ENCODE measurements at regions not wholly inside any gene's neighbourhood (a gene's known extent, or its start where the extent isn't known, plus 50 kb on each side); places are given as distances from the start of the nearest gene placed in this dataset.
"Not testable (repeated sequence)": the region's sequence is repeated elsewhere in the genome, so short reads cannot be mapped to it uniquely, and the experiment has no call there.

DNA sequence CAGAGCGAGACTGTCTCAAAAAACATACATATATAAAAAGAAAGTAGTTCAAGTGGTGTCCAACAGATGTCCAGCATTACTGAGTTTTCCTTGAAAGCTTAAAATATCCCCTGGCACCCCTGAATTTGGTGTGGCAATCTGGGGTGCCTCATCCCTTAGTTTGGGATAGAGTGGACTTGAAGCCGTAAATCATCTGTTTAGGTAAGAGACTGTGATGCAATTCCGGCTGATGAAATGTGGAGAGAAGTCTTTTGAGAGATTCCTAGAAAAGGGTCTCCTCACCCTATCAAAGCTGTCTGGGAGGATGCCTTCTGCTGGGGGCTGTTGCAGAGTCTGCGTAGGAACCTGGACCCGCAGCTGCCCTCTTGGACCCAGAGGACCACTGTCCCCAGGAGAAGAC lies 408.0 kb downstream of the RPS24 start:
- ChIA-PET CTCF (no interaction called here), POLR2A (no interaction called here)
- Mint-ChIP-seq H3K4me3 (ENCODE audit: unreplicated experiment) (no peak overlapping the region), H3K9me3 (ENCODE audit: unreplicated experiment) (no peaks in the 10 kb centered on the region), H3K4me1 (ENCODE audit: insufficient read depth, unreplicated experiment) (no peaks in the 10 kb centered on the region), H3K36me3 (ENCODE audit: insufficient read depth, unreplicated experiment) (no peaks in the 10 kb centered on the region), H3K27me3 (ENCODE audit: insufficient read depth, unreplicated experiment) (peaks cover 41% of the 10 kb centered on the region), H3K27ac (ENCODE audit: low read depth, unreplicated experiment) (no peak overlapping the region)
- intact Hi-C loops (cut with micrococcal nuclease) = no loop called here
- DNase-seq (ENCODE audit: unreplicated experiment) = no peak
- TF ChIP-seq, protein P1, sequence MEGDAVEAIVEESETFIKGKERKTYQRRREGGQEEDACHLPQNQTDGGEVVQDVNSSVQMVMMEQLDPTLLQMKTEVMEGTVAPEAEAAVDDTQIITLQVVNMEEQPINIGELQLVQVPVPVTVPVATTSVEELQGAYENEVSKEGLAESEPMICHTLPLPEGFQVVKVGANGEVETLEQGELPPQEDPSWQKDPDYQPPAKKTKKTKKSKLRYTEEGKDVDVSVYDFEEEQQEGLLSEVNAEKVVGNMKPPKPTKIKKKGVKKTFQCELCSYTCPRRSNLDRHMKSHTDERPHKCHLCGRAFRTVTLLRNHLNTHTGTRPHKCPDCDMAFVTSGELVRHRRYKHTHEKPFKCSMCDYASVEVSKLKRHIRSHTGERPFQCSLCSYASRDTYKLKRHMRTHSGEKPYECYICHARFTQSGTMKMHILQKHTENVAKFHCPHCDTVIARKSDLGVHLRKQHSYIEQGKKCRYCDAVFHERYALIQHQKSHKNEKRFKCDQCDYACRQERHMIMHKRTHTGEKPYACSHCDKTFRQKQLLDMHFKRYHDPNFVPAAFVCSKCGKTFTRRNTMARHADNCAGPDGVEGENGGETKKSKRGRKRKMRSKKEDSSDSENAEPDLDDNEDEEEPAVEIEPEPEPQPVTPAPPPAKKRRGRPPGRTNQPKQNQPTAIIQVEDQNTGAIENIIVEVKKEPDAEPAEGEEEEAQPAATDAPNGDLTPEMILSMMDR (IDR thresholded peaks at IDR 0.05; ENCODE audit: unreplicated experiment) = no peak
- no TSS peak for BruUV-seq (replicated peaks)

DNA sequence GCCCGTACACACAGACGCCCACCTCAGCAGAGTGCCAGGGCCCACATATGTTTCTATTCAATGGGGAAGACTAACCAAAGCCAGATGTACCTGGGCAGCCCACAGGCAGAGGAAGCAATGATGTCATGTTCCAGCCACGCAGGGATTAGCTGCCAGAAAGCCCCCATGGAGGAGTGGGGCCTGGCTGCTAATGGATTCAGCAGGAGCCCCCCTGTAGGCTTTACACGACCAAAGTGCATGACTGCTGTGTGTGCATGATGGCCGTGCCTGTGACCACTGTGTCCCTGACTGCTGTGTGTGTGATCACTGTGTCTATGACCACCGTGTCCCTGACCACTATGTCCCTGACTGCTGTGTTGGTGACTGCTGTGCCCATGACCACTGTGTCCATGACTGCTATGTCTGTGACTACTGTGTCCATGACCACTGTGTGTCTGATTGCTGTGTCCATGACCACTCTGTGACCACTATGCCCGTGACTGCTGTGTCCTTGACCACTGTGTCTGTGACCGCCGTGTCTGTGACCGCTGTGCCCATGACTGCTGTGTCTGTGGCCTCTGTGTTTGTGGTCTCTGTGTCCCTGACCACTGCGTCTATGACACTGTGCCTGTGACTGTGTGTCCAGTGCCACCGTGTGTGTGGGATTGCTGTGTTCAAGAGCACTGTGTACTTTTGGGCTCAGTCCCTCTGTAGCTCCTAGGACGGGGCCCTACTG lies 409.3 kb downstream of the RPS24 start:
- CTCF ChIA-PET = no interaction called here
- no peaks in the 10 kb centered on the region for H3K9me3 Mint-ChIP-seq (ENCODE audit: unreplicated experiment)
- intact Hi-C loops (cut with micrococcal nuclease) = no loop called here
- DNase-seq (ENCODE audit: unreplicated experiment) = no peak
- TF ChIP-seq, protein P1 (IDR thresholded peaks at IDR 0.05; ENCODE audit: unreplicated experiment) = no peak
- POLR2A ChIA-PET = no interaction called here
- no peak overlapping the region for H3K4me3 Mint-ChIP-seq (ENCODE audit: unreplicated experiment)
- no TSS peak for BruUV-seq (replicated peaks)
- peaks cover 41% of the 10 kb centered on the region for H3K27me3 Mint-ChIP-seq (ENCODE audit: insufficient read depth, unreplicated experiment)
- no peaks in the 10 kb centered on the region for H3K36me3 Mint-ChIP-seq (ENCODE audit: insufficient read depth, unreplicated experiment)
- no peaks in the 10 kb centered on the region for H3K4me1 Mint-ChIP-seq (ENCODE audit: insufficient read depth, unreplicated experiment)
- no peak overlapping the region for H3K27ac Mint-ChIP-seq (ENCODE audit: low read depth, unreplicated experiment)

- ChIA-PET CTCF (interaction anchor here (0.8 kb wide), 1 partner anchor 20 kb away, joined by 3 read pairs; no protein-coding TSS in a partner anchor), POLR2A (no interaction called here)
- Mint-ChIP-seq H3K9me3 (ENCODE audit: unreplicated experiment) (no peaks in the 10 kb centered on the region), H3K36me3 (ENCODE audit: insufficient read depth, unreplicated experiment) (no peaks in the 10 kb centered on the region), H3K4me3 (ENCODE audit: unreplicated experiment) (no peak overlapping the region), H3K4me1 (ENCODE audit: insufficient read depth, unreplicated experiment) (no peaks in the 10 kb centered on the region), H3K27ac (ENCODE audit: low read depth, unreplicated experiment) (no peak overlapping the region), H3K27me3 (ENCODE audit: insufficient read depth, unreplicated experiment) (peaks cover 43% of the 10 kb centered on the region)
- TF ChIP-seq, protein P1 (IDR thresholded peaks at IDR 0.05; ENCODE audit: unreplicated experiment) = no peak
- no TSS peak for BruUV-seq (replicated peaks)
- intact Hi-C loops (cut with micrococcal nuclease) = no loop called here
- DNase-seq (ENCODE audit: unreplicated experiment) = no peak
Measured at GRCh38 chr10:78443900-78444571, 410.4 kb downstream of the RPS24 start.

DNA sequence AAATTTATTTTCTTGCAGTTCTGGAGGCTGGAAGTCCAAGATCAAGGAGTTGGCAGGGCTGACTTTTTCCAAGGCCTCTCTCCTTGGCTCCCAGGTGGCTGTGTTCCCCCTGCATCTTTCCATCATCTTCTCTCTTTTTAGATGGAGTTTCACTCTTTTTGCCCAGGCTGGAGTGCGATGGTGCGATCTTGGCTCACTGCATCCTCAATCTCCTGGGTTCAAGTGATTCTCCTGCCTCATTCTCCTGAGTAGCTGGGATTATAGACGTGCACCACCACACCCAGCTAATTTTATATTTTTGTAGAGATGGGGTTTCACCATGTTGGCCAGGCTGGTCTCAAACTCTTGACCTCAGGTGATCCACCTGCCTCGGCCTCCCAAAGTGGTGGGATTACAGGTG lies 411.1 kb downstream of the RPS24 start:
- BruUV-seq (replicated peaks); intact Hi-C loops (cut with micrococcal nuclease): not testable (repeated sequence)

More for the DNA sequence above, 411.1 kb downstream of the RPS24 start:
- H3K4me3 Mint-ChIP-seq (ENCODE audit: unreplicated experiment); DNase-seq (ENCODE audit: unreplicated experiment); POLR2A ChIA-PET; H3K9me3 Mint-ChIP-seq (ENCODE audit: unreplicated experiment); H3K36me3 Mint-ChIP-seq (ENCODE audit: insufficient read depth, unreplicated experiment); H3K4me1 Mint-ChIP-seq (ENCODE audit: insufficient read depth, unreplicated experiment); H3K27ac Mint-ChIP-seq (ENCODE audit: low read depth, unreplicated experiment); CTCF ChIA-PET: not testable (repeated sequence)
- H3K27me3 Mint-ChIP-seq (ENCODE audit: insufficient read depth, unreplicated experiment) = peaks cover 50% of the 10 kb centered on the region

Data from MCF 10A (cell line).